Activated CD4-positive, alpha-beta memory T cell treated with anti-CD3 and anti-CD28 coated beads, Interleukin-2, amount 10 ng/mL, durations not matched to agents 7 days and 5 days (primary cell): ENCODE measurements at regions not wholly inside any gene's neighbourhood (a gene's known extent, or its start where the extent isn't known, plus 50 kb on each side); places are given as distances from the start of the nearest gene placed in this dataset.
"Not testable (repeated sequence)": the region's sequence is repeated elsewhere in the genome, so short reads cannot be mapped to it uniquely, and the experiment has no call there.

Experiments
- CTCF ChIA-PET: fragments of 350-600 bp; sonication (Branson Sonifier 250); formaldehyde crosslinking; loops from one replicate; lab custom pipeline; 2021; ENCODE audit warnings: antibody characterized with exemption, inconsistent platforms; lab: Charles Lee
- POLR2A ChIA-PET: fragments of 350-600 bp; sonication (Branson Sonifier 250); formaldehyde crosslinking; loops from one replicate; lab custom pipeline; 2021; ENCODE audit warnings: antibody characterized with exemption; lab: Charles Lee
- DNase-seq: peaks from one replicate; pipeline ENCODE4 v3.0.0-alpha.2; 2020
- H3K27ac Mint-ChIP-seq: one replicate; pipeline ENCODE4 v1.8.0; 2021; ENCODE audit warnings: mild to moderate bottlenecking, mixed read lengths
- H3K27me3 Mint-ChIP-seq: one replicate; pipeline ENCODE4 v1.8.0; 2021; ENCODE audit warnings: mixed read lengths
- H3K36me3 Mint-ChIP-seq: one replicate; pipeline ENCODE4 v1.8.0; 2021; ENCODE audit warnings: low read depth, mixed read lengths
- H3K4me1 Mint-ChIP-seq: one replicate; pipeline ENCODE4 v1.8.0; 2021; ENCODE audit warnings: mixed read lengths
- H3K4me3 Mint-ChIP-seq: one replicate; pipeline ENCODE4 v1.8.0; 2021; ENCODE audit warnings: mild to moderate bottlenecking, mixed read lengths
- H3K9me3 Mint-ChIP-seq: one replicate; pipeline ENCODE4 v1.8.0; 2021; ENCODE audit warnings: mixed read lengths

DNA sequence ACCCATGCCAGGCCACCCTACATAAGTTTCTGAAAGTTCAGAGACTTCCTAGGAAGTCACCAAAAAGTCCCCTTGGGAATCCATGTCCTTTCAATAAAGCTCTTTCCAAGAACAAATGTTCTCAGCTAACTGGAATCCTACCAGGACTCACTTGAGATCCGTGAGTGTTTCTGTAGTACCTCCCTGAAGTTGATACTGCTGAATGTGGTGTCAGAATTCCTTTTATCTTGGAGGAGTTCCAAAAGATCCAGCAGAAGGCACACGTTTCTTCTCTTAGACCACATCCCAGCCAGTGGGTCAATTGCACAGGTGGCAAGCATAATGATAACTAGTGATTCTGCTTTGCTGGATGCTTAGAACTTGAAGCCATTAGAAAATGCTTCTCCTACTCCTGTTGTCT, 689.7 kb upstream of the IGFBP3 start:
- Mint-ChIP-seq H3K9me3 (no peaks in the 10 kb centered on the region), H3K27ac (no peak overlapping the region), H3K27me3 (no peaks in the 10 kb centered on the region), H3K36me3 (no peaks in the 10 kb centered on the region), H3K4me3 (no peak overlapping the region), H3K4me1 (no peaks in the 10 kb centered on the region)
- ChIA-PET POLR2A (no interaction called here), CTCF (no interaction called here)
- DNase-seq = no peak

DNA sequence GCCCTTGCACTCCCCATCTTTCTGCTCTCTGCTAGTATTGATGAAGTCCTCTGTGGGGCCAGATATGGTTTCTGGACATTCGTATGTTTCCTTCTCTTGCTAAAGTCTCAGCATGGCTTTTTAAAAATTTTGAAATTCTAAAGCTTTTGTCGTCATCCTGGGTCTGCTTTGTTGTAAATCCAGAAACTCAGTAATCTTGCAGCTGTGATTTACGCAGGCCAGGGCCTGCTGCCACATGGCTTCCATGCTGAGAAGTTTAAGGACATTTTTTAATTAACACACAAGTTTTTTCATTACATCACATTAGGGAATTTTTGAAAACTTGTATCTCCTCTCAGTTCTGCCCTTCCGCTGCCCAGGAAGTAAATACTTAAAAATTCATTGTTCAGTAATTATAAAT, 686.1 kb upstream of the IGFBP3 start:
- H3K9me3 Mint-ChIP-seq = no peaks in the 10 kb centered on the region
- DNase-seq = no peak
- no peaks in the 10 kb centered on the region for H3K27me3 Mint-ChIP-seq
- CTCF ChIA-PET = no interaction called here
- POLR2A ChIA-PET = no interaction called here
- no peak overlapping the region for H3K4me3 Mint-ChIP-seq
- no peak overlapping the region for H3K27ac Mint-ChIP-seq
- no peaks in the 10 kb centered on the region for H3K36me3 Mint-ChIP-seq
- no peaks in the 10 kb centered on the region for H3K4me1 Mint-ChIP-seq

DNA sequence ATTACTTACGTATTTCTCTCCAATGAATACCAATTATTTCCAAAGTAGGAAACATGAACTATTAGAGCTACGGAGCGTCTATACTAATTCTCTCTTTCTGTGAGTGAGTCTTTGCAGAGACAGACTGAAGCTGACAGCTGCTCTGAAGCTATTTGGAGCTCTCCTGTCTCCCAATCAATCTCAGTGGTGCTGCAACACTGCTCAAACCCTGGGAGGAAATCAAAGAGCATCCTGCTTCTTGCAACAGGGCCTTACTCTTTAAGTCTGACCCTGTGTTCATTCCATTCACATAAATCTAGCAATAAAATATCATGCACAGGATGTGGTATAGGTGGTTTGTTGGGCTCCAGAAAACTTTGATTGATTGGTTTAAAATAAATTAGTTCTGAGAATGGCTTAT, 685.7 kb upstream of the IGFBP3 start:
- Mint-ChIP-seq H3K4me3 (no peak overlapping the region), H3K9me3 (no peaks in the 10 kb centered on the region), H3K27me3 (no peaks in the 10 kb centered on the region), H3K36me3 (no peaks in the 10 kb centered on the region), H3K4me1 (no peaks in the 10 kb centered on the region), H3K27ac (no peak overlapping the region)
- ChIA-PET POLR2A (no interaction called here), CTCF (no interaction called here)
- DNase-seq = no peak

DNA sequence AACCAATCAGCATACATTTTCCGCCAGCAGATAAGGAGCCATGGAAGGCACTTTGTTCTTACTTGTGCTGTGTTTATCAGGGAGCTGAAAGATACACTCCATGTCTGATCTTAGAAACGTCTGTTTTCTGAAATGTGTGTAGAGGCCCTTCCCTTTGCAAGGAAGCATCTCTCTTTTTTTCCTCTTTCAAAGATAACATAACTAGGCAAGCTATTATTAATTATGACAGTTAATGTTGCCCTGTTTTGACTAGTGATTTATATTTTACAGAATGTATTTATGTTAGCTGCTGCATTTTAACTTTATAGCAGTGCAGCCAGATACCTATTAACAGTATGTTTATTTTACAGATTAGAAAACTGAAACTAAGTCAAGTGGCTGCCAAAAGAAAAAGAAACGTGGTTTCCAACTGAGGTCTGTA, 683.2 kb upstream of the IGFBP3 start:
- no peak for DNase-seq
- Mint-ChIP-seq H3K9me3 (no peaks in the 10 kb centered on the region), H3K27me3 (no peaks in the 10 kb centered on the region), H3K27ac (no peak overlapping the region), H3K4me3 (no peak overlapping the region), H3K4me1 (no peaks in the 10 kb centered on the region), H3K36me3 (no peaks in the 10 kb centered on the region)
- CTCF ChIA-PET = no interaction called here
- POLR2A ChIA-PET = no interaction called here

DNA sequence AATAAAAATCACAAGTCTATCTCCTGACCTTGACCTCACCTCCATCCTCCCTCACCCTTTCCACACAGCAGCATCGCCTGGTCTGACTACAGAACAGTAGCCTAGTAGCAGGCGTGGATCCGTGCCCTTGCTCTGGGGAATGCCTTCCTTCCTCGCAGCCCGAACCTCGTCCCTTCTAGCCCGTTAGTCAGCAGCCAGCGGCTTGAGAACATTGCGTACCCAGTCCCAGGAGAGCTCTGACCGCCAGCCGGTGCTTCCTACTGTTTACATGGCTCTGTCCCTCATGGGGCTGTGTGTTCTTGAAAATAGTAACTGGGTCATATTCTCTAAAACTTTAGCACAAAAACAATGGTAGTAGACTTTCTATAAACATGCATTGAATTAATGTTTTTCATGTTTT, 682.7 kb upstream of the IGFBP3 start:
- ChIA-PET POLR2A (no interaction called here), CTCF (no interaction called here)
- no peaks in the 10 kb centered on the region for H3K4me1 Mint-ChIP-seq
- no peak for DNase-seq
- H3K27me3 Mint-ChIP-seq = no peaks in the 10 kb centered on the region
- no peaks in the 10 kb centered on the region for H3K36me3 Mint-ChIP-seq
- H3K4me3 Mint-ChIP-seq = no peak overlapping the region
- H3K27ac Mint-ChIP-seq = no peak overlapping the region
- no peaks in the 10 kb centered on the region for H3K9me3 Mint-ChIP-seq

DNA sequence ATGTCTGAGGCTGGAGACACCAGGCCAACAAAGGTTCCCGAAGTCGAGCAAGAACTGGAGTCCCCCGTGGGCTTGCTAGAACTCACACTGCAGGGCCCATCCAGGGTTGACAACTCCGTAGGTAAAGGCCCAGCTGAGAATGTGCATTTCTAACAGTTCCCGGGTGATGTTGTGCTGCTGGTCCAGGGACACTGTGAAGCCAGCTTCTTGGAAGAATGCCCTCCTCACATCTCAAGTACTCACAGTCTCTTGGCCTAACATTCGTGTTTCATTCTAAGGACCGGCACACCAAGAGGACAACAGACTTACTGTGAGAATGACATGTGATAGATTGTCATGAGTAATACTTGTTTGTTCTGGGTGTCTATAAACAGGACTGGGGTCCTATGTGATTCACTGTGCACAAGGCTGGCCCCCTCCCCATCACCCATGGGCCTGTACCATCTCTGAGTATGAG, 682.3 kb upstream of the IGFBP3 start:
- Mint-ChIP-seq H3K9me3 (no peaks in the 10 kb centered on the region), H3K4me3 (no peak overlapping the region), H3K27ac (no peak overlapping the region), H3K36me3 (no peaks in the 10 kb centered on the region), H3K27me3 (no peaks in the 10 kb centered on the region), H3K4me1 (no peaks in the 10 kb centered on the region)
- CTCF ChIA-PET = no interaction called here
- POLR2A ChIA-PET = no interaction called here
- no peak for DNase-seq

DNA sequence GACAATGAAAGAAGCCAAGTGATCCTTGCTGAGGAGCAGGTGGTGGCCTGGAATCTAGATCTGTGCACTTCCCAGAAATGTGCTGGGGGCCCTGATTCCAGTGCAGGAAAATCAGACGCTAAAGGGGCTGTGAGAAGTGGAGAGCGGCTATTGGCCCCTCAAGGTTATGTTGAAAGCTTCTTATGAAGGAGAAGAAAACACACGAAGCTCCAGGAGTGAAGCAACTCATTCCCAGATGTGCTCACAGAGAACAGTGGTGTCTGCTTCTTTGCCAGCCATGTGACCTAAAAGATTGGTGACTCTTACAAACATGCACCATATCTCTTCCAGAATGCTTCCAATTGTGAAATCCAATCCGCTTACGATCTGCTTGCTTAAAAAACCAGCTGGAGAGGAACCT, 679.3 kb upstream of the IGFBP3 start:
- H3K27me3 Mint-ChIP-seq = no peaks in the 10 kb centered on the region
- CTCF ChIA-PET = no interaction called here
- no peak overlapping the region for H3K27ac Mint-ChIP-seq
- no peaks in the 10 kb centered on the region for H3K4me1 Mint-ChIP-seq
- no peak overlapping the region for H3K4me3 Mint-ChIP-seq
- no peaks in the 10 kb centered on the region for H3K36me3 Mint-ChIP-seq
- DNase-seq = no peak
- POLR2A ChIA-PET = no interaction called here
- no peaks in the 10 kb centered on the region for H3K9me3 Mint-ChIP-seq

DNA sequence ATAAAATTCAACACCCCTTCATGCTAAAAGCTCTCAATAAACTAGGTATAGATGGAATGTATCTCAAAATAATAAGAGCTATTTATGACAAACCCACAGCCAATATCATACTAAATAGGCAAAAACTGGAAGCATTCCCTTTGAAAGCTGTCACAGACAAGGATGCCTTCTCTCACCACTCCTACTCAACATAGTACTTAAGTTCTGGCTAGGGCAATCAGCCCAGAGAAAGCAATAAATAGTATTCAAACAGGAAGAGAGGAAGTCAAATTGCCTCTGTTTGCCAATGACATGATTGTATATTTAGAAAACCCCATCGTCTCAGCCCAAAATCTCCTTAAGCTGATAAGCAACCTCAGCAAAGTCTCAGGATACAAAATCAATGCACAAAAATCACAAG, 673.8 kb upstream of the IGFBP3 start:
- H3K9me3 Mint-ChIP-seq, H3K4me1 Mint-ChIP-seq, DNase-seq, H3K36me3 Mint-ChIP-seq, POLR2A ChIA-PET, H3K27me3 Mint-ChIP-seq, H3K27ac Mint-ChIP-seq, H3K4me3 Mint-ChIP-seq, CTCF ChIA-PET: not testable (repeated sequence)

DNA sequence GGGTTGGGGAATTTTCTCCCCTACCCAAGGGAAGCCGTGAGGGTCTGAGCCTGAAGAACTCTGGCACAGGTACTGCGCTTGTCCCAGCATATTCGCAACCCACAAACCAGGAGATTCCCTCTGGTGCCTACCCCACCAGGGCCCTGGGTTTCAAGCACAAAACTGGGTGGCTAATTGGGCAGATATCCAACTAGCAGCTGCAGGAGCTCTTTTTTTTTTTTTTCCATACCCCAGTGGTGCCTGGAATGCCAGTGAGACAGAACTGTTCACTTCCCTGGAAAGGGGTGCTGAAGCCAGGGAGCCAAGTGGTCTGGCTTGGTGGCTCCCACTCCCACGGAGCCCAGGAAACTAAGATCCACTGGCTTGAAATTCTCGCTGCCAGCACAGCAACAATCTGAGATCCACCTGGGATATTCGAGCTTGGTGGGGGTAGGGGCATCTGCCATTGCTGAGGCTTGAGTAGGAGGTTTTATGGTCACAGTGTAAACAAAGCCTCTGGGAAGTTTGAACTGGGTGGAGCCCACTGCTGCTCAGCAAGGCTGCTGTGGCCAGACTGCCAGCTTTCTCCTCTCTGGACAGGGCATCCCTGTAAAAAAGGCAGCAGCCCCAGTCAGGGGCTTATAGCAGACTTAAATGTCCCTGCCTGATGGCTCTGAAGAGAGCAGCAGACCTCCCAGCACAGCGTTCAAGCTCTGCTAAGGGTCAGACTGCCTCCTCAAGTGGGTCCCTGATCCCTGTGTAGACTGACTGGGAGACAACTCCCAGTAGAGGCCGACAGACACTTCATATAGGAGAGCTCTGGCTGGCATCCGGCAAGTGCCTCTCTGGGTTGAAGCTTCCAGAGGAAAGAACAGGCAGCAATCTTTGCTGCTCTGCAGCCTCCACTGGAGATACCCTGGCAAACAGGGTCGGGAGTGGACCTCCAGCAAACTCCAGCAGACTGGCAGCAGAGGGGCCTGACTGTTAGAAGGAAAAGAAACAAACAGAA, 670.1 kb upstream of the IGFBP3 start:
- H3K9me3 Mint-ChIP-seq, DNase-seq, H3K36me3 Mint-ChIP-seq, H3K27ac Mint-ChIP-seq, H3K27me3 Mint-ChIP-seq, H3K4me3 Mint-ChIP-seq, H3K4me1 Mint-ChIP-seq, CTCF ChIA-PET, POLR2A ChIA-PET: not testable (repeated sequence)

DNA sequence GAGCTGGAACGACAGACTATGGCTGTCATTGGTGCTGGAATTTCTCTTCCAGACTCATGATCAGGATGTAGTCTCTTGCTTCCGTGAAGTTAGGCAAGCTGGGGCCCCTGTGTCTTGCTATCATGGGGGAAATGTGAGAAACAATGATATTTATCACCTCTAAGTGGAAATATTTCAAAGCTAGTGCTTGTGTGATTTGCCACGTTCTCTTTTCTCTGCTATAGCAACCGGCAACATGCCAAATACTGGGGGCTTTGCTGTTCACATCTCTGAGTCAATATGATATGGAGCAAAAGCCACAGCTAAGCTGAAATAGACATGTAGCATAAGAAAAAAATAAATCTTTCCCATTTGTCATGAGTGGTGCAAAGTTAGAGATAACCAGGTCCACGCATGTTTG, 668.2 kb upstream of the IGFBP3 start:
- H3K4me1 Mint-ChIP-seq = no peaks in the 10 kb centered on the region
- CTCF ChIA-PET = no interaction called here
- H3K36me3 Mint-ChIP-seq = no peaks in the 10 kb centered on the region
- POLR2A ChIA-PET = no interaction called here
- no peak overlapping the region for H3K4me3 Mint-ChIP-seq
- H3K27ac Mint-ChIP-seq = no peak overlapping the region
- DNase-seq = no peak
- no peaks in the 10 kb centered on the region for H3K27me3 Mint-ChIP-seq
- peaks cover 5% of the 10 kb centered on the region for H3K9me3 Mint-ChIP-seq

DNA sequence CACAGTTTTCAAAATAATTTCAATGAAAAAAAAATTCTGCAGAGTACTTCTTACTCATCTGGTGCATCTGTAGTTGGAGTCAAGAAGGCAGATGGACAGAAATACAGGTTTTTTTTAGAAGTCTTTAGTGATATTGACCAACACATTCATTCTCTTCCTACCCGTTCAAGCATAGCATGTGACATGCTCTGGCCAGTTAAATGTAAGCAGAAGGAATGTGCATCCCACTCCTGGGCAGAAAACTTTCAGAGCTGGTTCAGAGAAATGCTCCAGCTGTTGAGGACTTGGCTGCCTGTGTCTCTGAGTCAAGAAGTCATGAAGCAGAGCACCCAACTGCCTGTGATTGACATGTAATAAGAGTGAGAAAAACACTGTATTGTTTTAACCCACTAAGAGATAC, 665.3 kb upstream of the IGFBP3 start:
- Mint-ChIP-seq H3K9me3 (peaks cover 3% of the 10 kb centered on the region), H3K36me3 (no peaks in the 10 kb centered on the region), H3K4me1 (no peaks in the 10 kb centered on the region), H3K27me3 (no peaks in the 10 kb centered on the region), H3K4me3 (no peak overlapping the region), H3K27ac (no peak overlapping the region)
- ChIA-PET CTCF (no interaction called here), POLR2A (no interaction called here)
- DNase-seq = no peak

DNA sequence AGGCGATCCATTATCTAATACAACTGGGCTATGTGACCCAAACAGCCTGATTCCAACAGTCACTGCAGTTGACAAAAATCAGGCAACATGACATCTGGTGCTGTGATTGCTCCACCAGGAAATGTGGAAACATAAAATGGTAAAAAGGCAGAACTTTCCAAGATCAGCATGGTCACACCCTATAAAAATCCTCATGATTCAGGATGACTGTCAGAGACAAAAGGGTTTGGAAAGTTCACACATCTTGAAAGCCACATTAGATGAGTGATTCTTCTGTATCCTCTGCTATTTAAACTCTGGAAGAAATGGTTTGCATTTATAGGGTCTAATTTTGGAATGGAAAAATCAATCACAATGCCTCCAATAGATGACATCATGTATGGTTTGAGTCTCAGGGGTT, 662.6 kb upstream of the IGFBP3 start:
- CTCF ChIA-PET = no interaction called here
- H3K9me3 Mint-ChIP-seq = peaks cover 3% of the 10 kb centered on the region
- H3K36me3 Mint-ChIP-seq = no peaks in the 10 kb centered on the region
- POLR2A ChIA-PET = no interaction called here
- DNase-seq = no peak
- no peak overlapping the region for H3K4me3 Mint-ChIP-seq
- H3K27me3 Mint-ChIP-seq = no peaks in the 10 kb centered on the region
- no peaks in the 10 kb centered on the region for H3K4me1 Mint-ChIP-seq
- no peak overlapping the region for H3K27ac Mint-ChIP-seq

DNA sequence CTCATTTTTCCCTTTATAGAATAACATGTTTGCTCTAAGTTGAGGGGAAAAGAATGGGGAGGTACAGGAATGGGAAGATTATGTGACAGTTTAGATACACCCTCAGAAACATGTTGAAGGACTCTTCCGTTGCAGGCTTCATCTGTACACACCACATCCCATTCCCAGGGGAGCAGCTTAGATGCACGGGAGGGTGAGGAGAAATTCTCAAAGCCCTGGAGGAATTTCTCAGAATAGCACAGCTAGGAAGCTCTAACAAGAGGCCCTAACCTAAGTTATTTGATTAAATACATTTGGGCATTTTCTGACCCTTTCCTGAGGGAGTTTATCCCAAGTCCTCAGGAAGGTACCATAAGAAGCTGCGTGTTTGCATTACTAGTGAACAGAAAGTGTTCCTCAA, 660.2 kb upstream of the IGFBP3 start:
- H3K4me3 Mint-ChIP-seq = no peak overlapping the region
- no peaks in the 10 kb centered on the region for H3K27me3 Mint-ChIP-seq
- H3K9me3 Mint-ChIP-seq = peaks cover 6% of the 10 kb centered on the region
- no peak for DNase-seq
- no peak overlapping the region for H3K27ac Mint-ChIP-seq
- H3K4me1 Mint-ChIP-seq = no peaks in the 10 kb centered on the region
- no peaks in the 10 kb centered on the region for H3K36me3 Mint-ChIP-seq
- ChIA-PET POLR2A (no interaction called here), CTCF (no interaction called here)

DNA sequence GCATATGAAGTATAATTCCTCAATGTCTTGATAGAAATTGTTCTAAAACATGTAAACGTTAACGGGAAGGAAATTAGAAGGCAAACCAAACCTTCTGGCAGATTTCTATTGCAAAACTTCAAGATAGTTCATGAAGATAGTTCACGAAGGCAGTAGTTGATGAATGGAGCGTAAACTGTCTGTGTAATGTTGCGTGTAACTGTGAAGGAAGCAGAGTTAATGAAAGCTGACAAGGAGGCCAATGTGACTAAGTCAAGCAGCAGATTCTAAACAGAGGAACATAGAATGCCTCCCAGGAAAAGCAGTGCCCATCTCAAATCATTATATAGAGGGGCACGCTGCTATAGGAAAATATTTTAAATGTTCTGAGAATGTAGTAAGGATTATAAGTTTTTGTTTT, 659.7 kb upstream of the IGFBP3 start:
- no peak overlapping the region for H3K27ac Mint-ChIP-seq

More for the DNA sequence above, 659.7 kb upstream of the IGFBP3 start:
- Mint-ChIP-seq H3K27me3 (no peaks in the 10 kb centered on the region), H3K4me3 (no peak overlapping the region), H3K9me3 (peaks cover 6% of the 10 kb centered on the region), H3K36me3 (no peaks in the 10 kb centered on the region), H3K4me1 (no peaks in the 10 kb centered on the region)
- POLR2A ChIA-PET = no interaction called here
- CTCF ChIA-PET = no interaction called here
- DNase-seq = no peak
